ENCODE measurements at regions not wholly inside any gene's neighbourhood (a gene's known extent, or its start where the extent isn't known, plus 50 kb on each side); places are given as distances from the start of the nearest gene placed in this dataset.
A peak's percentile ranks its signal among the peaks of the same experiment; 100 is the strongest.

- no peaks in the 10 kb centered on the region for H3K79me2 ChIP-seq (ENCODE audit: control insufficient read depth, insufficient read depth, low read length)
- no peak for DNase-seq (ENCODE audit: low read depth in 2 of 2)
- H3K9me3 ChIP-seq (ENCODE audit: control insufficient read depth, insufficient read depth, low read depth, low read length): no peaks in the 10 kb centered on the region
- H3K4me1 ChIP-seq (ENCODE audit: control insufficient read depth, extremely low read depth, insufficient read depth, low read length): no peaks in the 10 kb centered on the region
- H4K20me1 ChIP-seq (ENCODE audit: control insufficient read depth, extremely low read depth, insufficient read depth, low read length): no peaks in the 10 kb centered on the region
- no peak overlapping the region for H3K4me2 ChIP-seq (ENCODE audit: extremely low read depth, insufficient read depth, low read length)
- H3K27me3 ChIP-seq (ENCODE audit: control insufficient read depth, insufficient read depth, low read length): no peaks in the 10 kb centered on the region
- H3K9ac ChIP-seq (ENCODE audit: insufficient read depth, low read length): no peak overlapping the region
- TF ChIP-seq EZH2 (IDR thresholded peaks at IDR 0.05; ENCODE audit: low read length, missing control alignments): no peak
- TF ChIP-seq, protein P1, sequence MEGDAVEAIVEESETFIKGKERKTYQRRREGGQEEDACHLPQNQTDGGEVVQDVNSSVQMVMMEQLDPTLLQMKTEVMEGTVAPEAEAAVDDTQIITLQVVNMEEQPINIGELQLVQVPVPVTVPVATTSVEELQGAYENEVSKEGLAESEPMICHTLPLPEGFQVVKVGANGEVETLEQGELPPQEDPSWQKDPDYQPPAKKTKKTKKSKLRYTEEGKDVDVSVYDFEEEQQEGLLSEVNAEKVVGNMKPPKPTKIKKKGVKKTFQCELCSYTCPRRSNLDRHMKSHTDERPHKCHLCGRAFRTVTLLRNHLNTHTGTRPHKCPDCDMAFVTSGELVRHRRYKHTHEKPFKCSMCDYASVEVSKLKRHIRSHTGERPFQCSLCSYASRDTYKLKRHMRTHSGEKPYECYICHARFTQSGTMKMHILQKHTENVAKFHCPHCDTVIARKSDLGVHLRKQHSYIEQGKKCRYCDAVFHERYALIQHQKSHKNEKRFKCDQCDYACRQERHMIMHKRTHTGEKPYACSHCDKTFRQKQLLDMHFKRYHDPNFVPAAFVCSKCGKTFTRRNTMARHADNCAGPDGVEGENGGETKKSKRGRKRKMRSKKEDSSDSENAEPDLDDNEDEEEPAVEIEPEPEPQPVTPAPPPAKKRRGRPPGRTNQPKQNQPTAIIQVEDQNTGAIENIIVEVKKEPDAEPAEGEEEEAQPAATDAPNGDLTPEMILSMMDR (conservative IDR thresholded peaks at IDR 0.05 in 1 of 2, IDR thresholded peaks at IDR 0.05 in 1 of 2; ENCODE audit: low read depth in 1 of 2, low read length in 2 of 2): no peak
- no peak overlapping the region for H3K4me3 ChIP-seq (replicated peaks in 1 of 4; ENCODE audit: control extremely low read depth in 1 of 4, insufficient read depth in 1 of 4, low read depth in 3 of 4, low read length in 4 of 4)
- H3K36me3 ChIP-seq (ENCODE audit: control insufficient read depth, insufficient read depth, low read length): no peaks in the 10 kb centered on the region
- no peak overlapping the region for H2AFZ ChIP-seq (ENCODE audit: low read length)
- H3K27ac ChIP-seq (ENCODE audit: insufficient read depth, low read length): no peak overlapping the region
These were observed 50.3 kb upstream of the MACC1 start for GRCh38 chr7:20267482-20267881.

DNA sequence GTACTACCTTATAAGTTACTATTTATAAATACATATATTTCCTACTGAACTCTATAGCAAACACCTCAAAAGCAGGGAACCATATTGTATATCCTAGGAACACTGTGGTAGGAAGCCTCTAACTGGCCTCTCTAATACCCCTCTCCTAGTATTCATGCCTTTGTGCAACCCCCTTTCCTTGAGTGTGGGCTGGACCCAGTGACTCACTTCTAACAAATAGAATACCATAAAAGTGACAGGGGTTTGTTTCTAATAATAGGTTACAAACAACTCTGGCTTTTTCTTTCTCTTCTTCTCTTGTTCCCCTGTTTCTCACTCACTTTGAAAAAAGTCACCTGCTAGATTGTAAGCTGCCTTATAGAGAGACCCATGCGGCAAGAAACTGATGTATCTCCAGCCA is 51.6 kb upstream of the MACC1 start:
- Histone ChIP-seq H3K4me3 (replicated peaks in 1 of 4; ENCODE audit: control extremely low read depth in 1 of 4, insufficient read depth in 1 of 4, low read depth in 3 of 4, low read length in 4 of 4) (no peak overlapping the region), H3K79me2 (ENCODE audit: control insufficient read depth, insufficient read depth, low read length) (no peaks in the 10 kb centered on the region), H4K20me1 (ENCODE audit: control insufficient read depth, extremely low read depth, insufficient read depth, low read length) (no peaks in the 10 kb centered on the region), H3K9ac (ENCODE audit: insufficient read depth, low read length) (no peak overlapping the region), H3K27ac (ENCODE audit: insufficient read depth, low read length) (no peak overlapping the region), H3K36me3 (ENCODE audit: control insufficient read depth, insufficient read depth, low read length) (no peaks in the 10 kb centered on the region), H3K9me3 (ENCODE audit: control insufficient read depth, insufficient read depth, low read depth, low read length) (no peaks in the 10 kb centered on the region), H3K4me2 (ENCODE audit: extremely low read depth, insufficient read depth, low read length) (no peak overlapping the region), H3K4me1 (ENCODE audit: control insufficient read depth, extremely low read depth, insufficient read depth, low read length) (no peaks in the 10 kb centered on the region), H3K27me3 (ENCODE audit: control insufficient read depth, insufficient read depth, low read length) (no peaks in the 10 kb centered on the region), H2AFZ (ENCODE audit: low read length) (no peak overlapping the region)
- TF ChIP-seq, protein P1 (conservative IDR thresholded peaks at IDR 0.05 in 1 of 2, IDR thresholded peaks at IDR 0.05 in 1 of 2; ENCODE audit: low read depth in 1 of 2, low read length in 2 of 2): no peak
- no peak for TF ChIP-seq EZH2 (IDR thresholded peaks at IDR 0.05; ENCODE audit: low read length, missing control alignments)
- DNase-seq (ENCODE audit: low read depth in 2 of 2): peak; percentile 9 to 73

DNA sequence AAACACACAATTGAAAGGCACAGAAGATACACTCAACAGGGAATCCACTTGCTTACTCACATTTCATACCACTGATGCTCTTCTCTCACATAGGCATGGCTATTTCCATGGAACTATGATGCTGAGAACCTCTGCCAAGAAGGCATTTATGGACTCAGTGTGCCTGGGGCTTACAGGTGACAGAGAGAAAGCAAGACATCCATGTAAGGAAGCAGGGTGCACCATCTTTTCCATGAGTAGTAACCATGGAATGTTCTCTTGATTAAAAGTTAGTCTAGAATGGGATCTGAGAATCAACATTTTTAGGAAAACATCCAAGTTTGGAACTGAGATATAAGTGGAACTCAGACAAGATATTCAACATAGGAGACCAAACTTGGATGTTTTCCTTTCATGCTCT is 52.5 kb upstream of the MACC1 start:
- no peak overlapping the region for H3K27ac ChIP-seq (ENCODE audit: insufficient read depth, low read length)
- TF ChIP-seq EZH2 (IDR thresholded peaks at IDR 0.05; ENCODE audit: low read length, missing control alignments): no peak
- TF ChIP-seq, protein P1 (conservative IDR thresholded peaks at IDR 0.05 in 1 of 2, IDR thresholded peaks at IDR 0.05 in 1 of 2; ENCODE audit: low read depth in 1 of 2, low read length in 2 of 2): no peak
- no peak overlapping the region for H3K4me3 ChIP-seq (replicated peaks in 1 of 4; ENCODE audit: control extremely low read depth in 1 of 4, insufficient read depth in 1 of 4, low read depth in 3 of 4, low read length in 4 of 4)
- peak; percentile 41 to 87 for DNase-seq (ENCODE audit: low read depth in 2 of 2)
- no peaks in the 10 kb centered on the region for H3K9me3 ChIP-seq (ENCODE audit: control insufficient read depth, insufficient read depth, low read depth, low read length)
- no peaks in the 10 kb centered on the region for H3K27me3 ChIP-seq (ENCODE audit: control insufficient read depth, insufficient read depth, low read length)
- no peak overlapping the region for H2AFZ ChIP-seq (ENCODE audit: low read length)
- H4K20me1 ChIP-seq (ENCODE audit: control insufficient read depth, extremely low read depth, insufficient read depth, low read length): no peaks in the 10 kb centered on the region
- H3K4me1 ChIP-seq (ENCODE audit: control insufficient read depth, extremely low read depth, insufficient read depth, low read length): no peaks in the 10 kb centered on the region
- no peaks in the 10 kb centered on the region for H3K36me3 ChIP-seq (ENCODE audit: control insufficient read depth, insufficient read depth, low read length)
- no peak overlapping the region for H3K9ac ChIP-seq (ENCODE audit: insufficient read depth, low read length)
- H3K4me2 ChIP-seq (ENCODE audit: extremely low read depth, insufficient read depth, low read length): no peak overlapping the region
- H3K79me2 ChIP-seq (ENCODE audit: control insufficient read depth, insufficient read depth, low read length): no peaks in the 10 kb centered on the region
